Spleen (tissue), 11 donors: ENCODE measurements at regions not wholly inside any gene's neighbourhood (a gene's known extent, or its start where the extent isn't known, plus 50 kb on each side); places are given as distances from the start of the nearest gene placed in this dataset.
"Not testable (repeated sequence)": the region's sequence is repeated elsewhere in the genome, so short reads cannot be mapped to it uniquely, and the experiment has no call there.

Source experiments
- DNase-seq: peaks from one replicate; pipeline ENCODE4 v3.0.0-alpha.2; 2020
- H3K27ac ChIP-seq, 8 donors: fragments of 200-600 bp; sonication (generic) in 7 of 8; 1 replicate in 4 of 8; 2 replicates in 4 of 8; pipeline versions ENCODE4 v1.5.0 to v1.8.0; 2016 to 2021; ENCODE audit warnings: inconsistent platforms in 4 of 8, mild to moderate bottlenecking in 4 of 8, moderate library complexity in 1 of 8
- H3K27me3 ChIP-seq, 7 donors: fragments of 200-600 bp; sonication (generic) in 6 of 7; replicated peaks in 1 of 7; 1 replicate in 4 of 7; 2 replicates in 3 of 7; pipeline versions ENCODE4 v1.5.0 to v1.8.0; 2016 to 2021; ENCODE audit warnings: inconsistent platforms in 3 of 7, mild to moderate bottlenecking in 1 of 7
- H3K36me3 ChIP-seq, 6 donors: fragments of 200-600 bp; sonication (generic) in 5 of 6; 1 replicate in 4 of 6; 2 replicates in 2 of 6; pipeline versions ENCODE4 v1.5.0 to v1.8.0; 2016 to 2021; ENCODE audit warnings: inconsistent platforms in 2 of 6
- H3K4me1 ChIP-seq, 6 donors: fragments of 200-600 bp; sonication (generic) in 5 of 6; 1 replicate in 3 of 6; 2 replicates in 3 of 6; pipeline versions ENCODE4 v1.5.0 to v1.8.0; 2016 to 2021; ENCODE audit warnings: inconsistent platforms in 3 of 6
- H3K4me3 ChIP-seq, 8 donors: fragments of 200-600 bp; sonication (generic) in 7 of 8; 1 replicate in 4 of 8; 2 replicates in 4 of 8; pipeline versions ENCODE4 v1.5.0 to v1.8.0; 2016 to 2021; ENCODE audit warnings: inconsistent platforms in 4 of 8, mild to moderate bottlenecking in 4 of 8, moderate library complexity in 2 of 8
- H3K9me3 ChIP-seq, 8 donors: fragments of 200-600 bp; sonication (generic) in 7 of 8; 1 replicate in 4 of 8; 2 replicates in 4 of 8; pipeline versions ENCODE4 v1.5.0 to v1.8.0; 2016 to 2021; ENCODE audit warnings: inconsistent platforms in 4 of 8
- WGBS, 5 donors: extraction: QIAGEN DNeasy Blood & Tissue Kit in 3 of 5; methylation state at CpG; one replicate each; pipeline versions ENCODE4 v1.1.5 to v1.1.7; 2013 to 2018; 5-methylcytosine and 5-hydroxymethylcytosine counted together
- intact Hi-C: fragments of 100-400 bp; cut with DNase I; formaldehyde crosslinking; loops from one replicate; pipeline ENCODE4 v1.15.0; 2023; ENCODE audit warnings: low total_unique reads
- small RNA-seq, 4 donors: library from RNA; depleted of rRNA; stranded (forward); fragments of <200 nt; gene quantifications; one replicate each; pipeline ENCODE3, GENCODE V24; 2016
- donor health status: healthy with polysubstance abuse.
- donor health status: DM: no; HTN: no; CAD: no; lungs with moderate emphysema.
- donor health status: DM: no; HTN: no; CAD: no.
- donor health status: Bipolar disorder and iron deficiency.
- donor health status: healthy.
- donor health status: DM: no; HTN: no; CAD: no.
- donor health status: DM: yes; HTN: yes; CAD: no.

- H3K27me3 ChIP-seq, H3K4me3 ChIP-seq, H3K36me3 ChIP-seq, H3K27ac ChIP-seq, H3K9me3 ChIP-seq, intact Hi-C loops, H3K4me1 ChIP-seq, DNase-seq: not testable (repeated sequence)
- 78 to 95% (median 92%) methylated on average over 2 of the region's 2 CpGs for WGBS, 5 donors
These were observed 67.1 kb upstream of the ZSCAN2 start for GRCh38 chr15:84533705-84534104.

- H3K36me3 ChIP-seq, H3K9me3 ChIP-seq, DNase-seq, H3K27ac ChIP-seq, H3K4me1 ChIP-seq, intact Hi-C loops, H3K4me3 ChIP-seq, H3K27me3 ChIP-seq: not testable (repeated sequence)
- WGBS, 5 donors, result 56 to 63% (median 62%) methylated on average over 4 of the region's 4 CpGs
These were observed 66.1 kb upstream of the ZSCAN2 start for GRCh38 chr15:84534561-84535235.

DNA sequence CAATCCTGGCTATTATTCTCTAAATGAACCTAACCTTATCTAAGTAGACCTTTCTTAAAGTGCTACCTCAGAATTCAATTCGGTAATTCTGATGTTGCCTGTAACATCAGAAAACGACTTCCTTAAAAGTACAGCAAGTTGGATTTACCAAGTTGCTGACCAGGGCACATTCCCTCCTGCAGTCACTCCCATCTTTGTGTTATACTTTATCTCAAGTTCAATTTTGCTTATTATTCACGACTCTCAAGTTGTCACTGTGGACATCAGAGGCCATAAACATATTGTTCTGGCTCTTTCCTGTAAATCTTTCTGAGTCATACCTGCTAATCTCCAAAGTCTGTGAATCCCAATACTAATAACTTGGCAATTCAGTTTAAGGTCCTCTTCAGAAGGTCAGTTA lies 64.6 kb upstream of the ZSCAN2 start:
- H3K4me3 ChIP-seq, H3K9me3 ChIP-seq, H3K4me1 ChIP-seq, intact Hi-C loops, DNase-seq, H3K27me3 ChIP-seq, H3K27ac ChIP-seq: not testable (repeated sequence)
- H3K36me3 ChIP-seq, result peaks cover 0 to 20% (median 2%) of the 10 kb centered on the region in 6 donors
- WGBS, 5 donors, result 61 to 93% (median 77%) methylated on average over 3 of the region's 3 CpGs

DNA sequence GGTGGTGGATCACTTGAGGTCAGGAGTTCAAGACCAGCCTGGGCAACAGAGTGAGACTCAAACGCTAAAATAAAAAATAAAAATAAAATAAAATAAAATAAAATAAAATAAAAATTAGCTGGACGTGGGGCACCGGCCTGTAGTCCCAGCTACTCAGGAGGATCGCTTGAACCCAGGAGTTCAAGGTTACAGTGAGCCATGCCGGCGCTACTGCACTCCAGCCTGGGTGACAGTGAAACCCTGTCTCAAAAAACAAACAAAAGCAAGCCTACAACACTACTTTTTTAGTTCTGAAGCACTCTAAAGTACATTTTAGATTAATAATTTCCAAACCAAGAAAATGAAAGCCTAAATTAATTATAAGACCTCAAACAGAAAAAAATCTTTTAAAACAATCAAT lies 56.2 kb upstream of the ZSCAN2 start:
- WGBS, 5 donors, result 92 to 98% (median 93%) methylated on average over 4 to 6 of the region's 6 CpGs
- H3K36me3 ChIP-seq, result peaks cover 0 to 28% (median 0%) of the 10 kb centered on the region in 6 donors
- DNase-seq, H3K27ac ChIP-seq, H3K9me3 ChIP-seq, intact Hi-C loops, H3K4me3 ChIP-seq, H3K27me3 ChIP-seq, H3K4me1 ChIP-seq: not testable (repeated sequence)

DNA sequence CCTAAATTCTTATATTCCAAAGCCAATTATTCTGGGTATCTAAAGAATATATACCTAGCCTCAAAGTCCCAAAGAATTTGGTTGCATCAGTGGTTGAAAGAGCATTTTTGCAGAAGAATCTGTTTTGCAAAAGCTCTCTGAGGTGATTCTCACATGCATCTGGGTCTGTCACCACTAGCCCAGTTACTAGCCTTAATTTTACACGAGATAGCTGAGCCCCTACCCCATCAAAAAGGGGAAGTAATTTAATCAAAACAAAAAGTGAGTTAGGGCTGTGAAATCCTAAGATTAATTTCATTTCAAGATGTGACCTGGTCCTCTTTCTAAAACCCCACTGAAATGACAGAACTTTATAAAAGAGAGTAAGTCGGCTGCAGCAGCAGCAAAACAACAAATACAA lies 53.7 kb upstream of the ZSCAN2 start:
- H3K27ac ChIP-seq, H3K4me1 ChIP-seq, DNase-seq, H3K27me3 ChIP-seq, H3K4me3 ChIP-seq, intact Hi-C loops, H3K9me3 ChIP-seq: not testable (repeated sequence)
- peaks cover 0 to 15% (median 0%) of the 10 kb centered on the region in 6 donors for H3K36me3 ChIP-seq
- 33 to 64% (median 60%) methylated on average over 2 of the region's 2 CpGs for WGBS, 5 donors

DNA sequence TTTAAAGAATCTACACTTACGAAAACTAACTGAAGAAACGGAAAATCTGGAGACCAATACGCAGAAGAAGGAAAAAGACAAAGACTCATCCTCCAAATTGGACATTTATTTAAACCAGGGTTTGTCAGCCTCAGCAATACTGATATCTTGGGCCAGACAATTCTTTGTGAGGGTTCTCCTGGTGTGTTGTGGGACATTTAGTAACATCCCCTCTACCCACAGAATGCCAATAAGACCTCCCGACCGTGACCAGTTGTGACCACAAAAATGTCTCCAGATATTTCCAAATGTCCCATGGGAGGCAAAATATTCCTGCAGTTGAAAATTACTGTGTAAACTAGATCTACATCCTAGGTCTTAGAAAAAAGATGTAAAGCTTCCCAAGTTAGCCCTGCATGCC lies 50.3 kb upstream of the ZSCAN2 start:
- H3K4me1 ChIP-seq, H3K27ac ChIP-seq, H3K4me3 ChIP-seq, H3K9me3 ChIP-seq, DNase-seq, intact Hi-C loops, H3K27me3 ChIP-seq: not testable (repeated sequence)
- peaks cover 0 to 31% (median 0%) of the 10 kb centered on the region in 6 donors for H3K36me3 ChIP-seq
- 77 to 93% (median 89%) methylated on average over 5 of the region's 5 CpGs for WGBS, 5 donors

Small RNA genes lying in the stretch of these regions (small RNA-seq; reads per million reads assigned to genes)
- gene AC048382.3, result 0 reads per million in 4 donors
- 0 reads per million in 4 donors for gene CSPG4P5
- 0 reads per million in 4 donors for gene RF00017
- gene RN7SL417P, result 0 reads per million in 4 donors
